SK-N-MC (cell line): ENCODE measurements at regions not wholly inside any gene's neighbourhood (a gene's known extent, or its start where the extent isn't known, plus 50 kb on each side); places are given as distances from the start of the nearest gene placed in this dataset.

Experiments used
- EZH2 ChIP-seq: fragments of 200-600 bp; sonication (generic); IDR thresholded peaks from one replicate; pipeline ENCODE4 v1.6.1; 2017; ENCODE audit warnings: antibody characterized with exemption
- FOXP2 ChIP-seq: optimal IDR thresholded peaks from 2 replicates; pipeline ENCODE3; 2011; ENCODE audit warnings: mild to moderate bottlenecking, moderate library complexity; ENCODE audit not compliant: insufficient read depth; ENCODE audit errors: extremely low read length, control extremely low read depth
- POLR2AphosphoS5 ChIP-seq: IDR thresholded peaks from 2 replicates; pipeline ENCODE4 v1.6.1; 2012; ENCODE audit warnings: mild to moderate bottlenecking, low read depth, low read length, borderline replicate concordance

- no peak for TF ChIP-seq EZH2
- TF ChIP-seq POLR2AphosphoS5: no peak
- no peak for TF ChIP-seq FOXP2
Observed at GRCh38 chr7:84614821-84615501, 420.4 kb upstream of the SEMA3A start.
